GM19193 (cell line): ENCODE measurements at regions not wholly inside any gene's neighbourhood (a gene's known extent, or its start where the extent isn't known, plus 50 kb on each side); places are given as distances from the start of the nearest gene placed in this dataset.

Source experiments
- POLR2A ChIP-seq: IDR thresholded peaks from 4 replicates; pipeline ENCODE4 v1.6.1; 2011; ENCODE audit not compliant: insufficient read depth, insufficient read length; ENCODE audit errors: extremely low read depth

GRCh38 chr7:131107337-131108211, 220.1 kb upstream of the MKLN1 start:
- TF ChIP-seq POLR2A: peak; percentile 70

DNA sequence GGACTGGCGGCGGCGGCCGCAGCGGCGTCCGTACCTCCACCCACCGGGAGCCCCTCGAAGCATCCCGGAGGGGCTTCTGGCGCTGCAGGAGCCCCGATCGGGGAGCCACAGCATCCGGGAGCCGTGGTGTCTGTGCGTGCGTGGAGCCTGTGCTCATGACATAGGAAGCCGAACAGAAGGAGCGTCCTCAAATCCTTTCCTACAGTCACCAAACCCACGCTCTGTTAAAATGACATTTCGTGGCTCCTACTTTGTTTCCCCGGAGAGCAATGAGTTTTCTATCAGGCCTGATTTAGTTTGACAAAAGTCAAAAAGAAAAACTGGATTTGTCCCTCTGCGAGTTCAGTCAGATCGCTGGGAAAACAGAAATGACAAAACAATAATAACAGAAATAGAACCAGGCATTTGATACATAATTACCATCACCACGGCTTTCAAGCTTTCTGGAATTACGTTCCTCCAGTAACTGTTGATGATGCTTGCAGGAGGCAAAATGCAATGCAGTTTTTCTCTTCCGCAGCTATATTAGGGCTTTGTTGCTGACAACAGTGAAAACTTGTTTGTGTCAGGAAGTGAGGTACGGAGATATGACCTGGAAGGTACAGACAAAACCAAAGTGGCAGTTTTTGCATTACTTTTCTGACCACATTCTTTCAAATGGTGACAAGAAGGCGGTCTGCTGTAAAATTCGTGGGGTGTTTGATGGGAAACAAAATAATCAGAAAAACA, 219.3 kb upstream of the MKLN1 start:
- TF ChIP-seq POLR2A: peak; percentile 57

DNA sequence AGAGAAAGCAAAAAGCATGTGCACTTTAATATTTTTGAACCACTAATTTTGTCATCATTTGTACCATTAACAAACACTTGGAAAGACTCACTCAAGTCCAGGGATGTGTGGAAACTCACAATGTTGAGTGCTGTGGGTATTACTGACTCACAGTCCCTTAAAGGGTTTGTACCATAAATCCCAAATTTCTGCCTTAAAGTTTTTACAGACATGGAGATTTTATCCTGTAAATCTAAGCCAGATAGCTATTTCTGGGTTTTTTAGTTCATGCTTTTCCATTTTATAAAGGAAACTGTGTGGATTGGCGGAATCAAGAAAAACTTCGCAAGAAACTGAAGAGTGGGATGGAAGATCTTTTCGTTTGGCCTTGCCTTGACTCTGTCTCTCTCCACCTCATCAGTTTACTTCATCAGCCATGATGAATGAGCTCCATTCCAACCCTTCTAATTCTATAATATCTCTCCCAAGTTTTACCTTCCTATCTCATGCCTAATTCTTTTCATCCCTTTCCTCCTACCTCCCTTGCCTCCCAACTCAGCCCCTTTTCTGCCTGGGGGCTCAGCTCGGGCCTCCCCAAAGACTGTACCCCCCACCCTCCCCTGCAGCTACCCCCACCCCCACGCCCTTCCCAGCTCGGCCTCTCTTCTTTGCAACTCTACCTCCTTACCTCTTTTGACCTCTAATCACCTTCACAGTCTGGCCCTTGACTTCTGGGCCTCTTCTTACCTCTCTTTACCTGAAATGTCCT, 218.5 kb upstream of the MKLN1 start:
- TF ChIP-seq POLR2A: no peak

DNA sequence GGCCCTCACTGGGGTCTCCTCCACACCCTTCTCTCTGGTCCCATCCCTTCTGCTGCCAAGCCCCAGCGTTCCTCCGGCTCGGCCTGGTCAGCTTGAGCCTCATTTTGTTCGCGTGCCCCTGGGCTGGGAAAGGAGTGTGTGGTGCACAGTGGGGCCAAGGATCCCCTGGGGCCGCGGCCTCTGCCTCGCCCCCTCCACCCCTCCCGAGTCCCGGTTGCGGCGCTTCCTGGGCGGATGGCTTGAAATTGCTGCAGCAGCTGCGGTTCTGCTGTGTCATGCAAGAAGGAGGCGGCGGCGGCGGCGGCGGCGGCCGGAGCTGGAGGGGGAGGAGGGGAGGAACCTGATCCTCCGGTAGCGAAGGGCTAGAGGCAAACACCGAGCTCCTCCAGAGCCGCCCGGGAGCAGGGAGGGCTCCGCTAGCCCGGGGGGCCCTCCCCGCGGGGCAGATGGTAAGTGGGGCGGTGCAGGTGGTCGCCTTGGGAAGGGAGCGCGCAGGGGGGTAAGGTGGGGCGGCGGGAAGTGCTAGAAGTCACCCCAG, 217.8 kb upstream of the MKLN1 start:
- peak; percentile 58 for TF ChIP-seq POLR2A

DNA sequence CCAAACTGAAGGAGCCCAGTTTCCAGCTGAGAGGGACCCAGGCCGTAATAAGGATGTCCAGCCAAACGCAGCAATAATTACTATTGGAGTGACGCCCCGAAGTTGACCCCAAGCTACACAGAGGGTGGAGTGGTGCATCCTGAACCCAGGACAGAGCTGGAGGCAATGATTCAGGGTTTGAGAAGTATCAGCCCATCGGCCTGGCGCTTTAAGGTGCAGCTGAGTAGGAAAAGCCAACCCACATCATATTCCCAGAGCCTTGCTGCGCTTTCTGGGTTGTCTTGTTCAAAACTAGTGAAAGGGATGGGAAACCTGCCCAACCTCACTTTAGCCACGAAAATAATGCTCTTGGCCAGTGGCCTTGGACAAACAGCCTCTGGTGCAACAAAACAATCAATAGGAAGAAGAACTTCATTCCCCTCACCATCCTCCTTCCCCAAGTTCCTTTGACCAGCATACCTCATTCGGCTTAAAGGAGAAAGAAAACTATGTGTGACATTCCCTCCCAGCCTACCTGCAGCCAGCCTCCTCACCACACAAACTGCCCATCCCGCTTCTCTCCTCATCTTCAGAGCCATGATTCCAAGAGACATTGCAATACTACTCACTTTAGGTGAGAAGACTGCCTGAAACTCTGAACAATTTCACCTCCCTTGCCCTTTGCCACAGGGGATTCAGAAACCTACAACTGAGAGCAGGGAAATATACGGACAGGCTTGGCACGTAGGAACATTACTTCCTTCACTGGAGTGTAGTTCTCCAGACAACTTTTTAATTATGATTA, 217.2 kb upstream of the MKLN1 start:
- TF ChIP-seq POLR2A: no peak

- no peak for TF ChIP-seq POLR2A
Measured at GRCh38 chr7:131111081-131111576, 216.5 kb upstream of the MKLN1 start.

DNA sequence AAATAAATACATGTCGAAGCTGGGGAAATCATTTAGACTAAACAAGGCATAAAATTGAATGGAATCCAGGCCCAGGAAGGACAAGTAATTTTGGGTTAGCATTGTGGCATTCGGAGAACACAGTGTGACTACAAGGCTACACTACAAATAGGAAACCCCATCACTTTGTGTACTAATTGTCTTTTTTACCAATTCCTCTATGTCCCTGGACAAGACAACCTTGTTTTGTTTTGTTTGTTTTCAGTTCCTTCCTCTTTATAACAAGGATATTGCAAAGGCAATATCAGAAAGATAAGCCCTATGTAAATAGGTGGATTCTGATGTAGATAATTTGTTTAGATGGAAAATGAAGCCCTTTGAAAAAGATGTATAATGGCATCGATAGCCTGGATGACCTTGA, 215.9 kb upstream of the MKLN1 start:
- no peak for TF ChIP-seq POLR2A

- TF ChIP-seq POLR2A: no peak
Measured at GRCh38 chr7:131112431-131112830, 215.2 kb upstream of the MKLN1 start.

- no peak for TF ChIP-seq POLR2A
Measured at GRCh38 chr7:131115340-131115739, 212.3 kb upstream of the MKLN1 start.

DNA sequence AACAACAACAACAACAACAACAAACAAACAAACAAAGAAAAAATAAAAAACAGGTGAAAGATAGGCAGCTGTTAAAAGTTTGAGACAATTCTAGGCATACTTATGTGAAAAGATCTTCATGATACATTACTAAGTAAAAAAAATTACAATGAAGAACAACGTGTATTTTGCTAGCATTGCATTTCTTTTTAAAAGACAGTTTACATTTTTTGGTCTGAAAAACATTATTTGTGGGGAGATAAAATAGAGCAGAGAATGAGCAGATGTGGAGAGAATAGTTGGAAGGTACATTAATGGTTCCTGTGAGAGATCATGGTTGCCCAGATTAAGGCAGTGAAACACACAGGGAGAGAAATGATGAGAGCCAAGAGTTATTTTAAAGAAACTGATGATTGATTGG, 210.2 kb upstream of the MKLN1 start:
- no peak for TF ChIP-seq POLR2A

- no peak for TF ChIP-seq POLR2A
Measured at GRCh38 chr7:131119381-131119780, 208.3 kb upstream of the MKLN1 start.

GRCh38 chr7:131122394-131122793, 205.3 kb upstream of the MKLN1 start:
- no peak for TF ChIP-seq POLR2A

DNA sequence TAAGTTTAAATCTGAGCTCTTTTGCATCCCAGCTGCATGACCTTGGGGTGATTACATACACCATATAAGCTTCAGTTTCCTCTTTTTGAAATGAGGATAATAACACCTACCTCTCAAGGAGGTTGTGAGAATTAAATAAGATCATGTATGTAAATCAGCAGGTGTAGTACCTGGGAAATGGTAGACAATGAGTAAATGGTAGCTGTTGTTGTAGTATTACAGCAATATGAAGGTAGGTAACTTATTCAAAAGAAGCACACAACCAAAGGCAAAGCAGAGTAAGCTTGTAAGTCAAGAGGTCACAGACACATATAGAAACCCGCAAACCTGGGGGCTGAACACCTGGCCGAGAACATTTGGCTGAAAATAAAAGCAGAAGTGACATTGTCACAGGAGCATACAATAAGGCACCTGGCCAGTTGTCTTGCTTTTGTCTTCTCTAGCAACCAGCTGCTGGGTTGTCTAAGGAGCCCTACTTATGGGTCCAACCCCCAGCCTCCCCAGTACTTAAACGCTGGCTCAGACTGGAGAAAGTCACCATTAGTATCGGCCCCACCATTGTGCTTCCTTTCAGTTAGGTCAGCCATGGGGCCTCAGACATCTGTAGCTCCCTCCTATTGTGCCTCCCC, 203.6 kb upstream of the MKLN1 start:
- TF ChIP-seq POLR2A: no peak

- no peak for TF ChIP-seq POLR2A
Measured at GRCh38 chr7:131124867-131125266, 202.8 kb upstream of the MKLN1 start.
